LNCaP clone FGC (cell line): ENCODE measurements at regions not wholly inside any gene's neighbourhood (a gene's known extent, or its start where the extent isn't known, plus 50 kb on each side); places are given as distances from the start of the nearest gene placed in this dataset.
A peak's percentile ranks its signal among the peaks of the same experiment; 100 is the strongest.

Source experiments
- DNase-seq: peaks from one replicate; pipeline ENCODE4 v3.0.0-alpha.2; 2011; ENCODE audit warnings: low read depth
- H3K4me3 ChIP-seq: 2 replicates; pipeline ENCODE4 v1.5.1; 2011; ENCODE audit warnings: mild to moderate bottlenecking, low read depth, low read length, control low read depth
- CTCF ChIP-seq: IDR thresholded peaks from 2 replicates; pipeline ENCODE4 v1.5.1; 2012; ENCODE audit warnings: mild to moderate bottlenecking; ENCODE audit not compliant: control insufficient read depth, insufficient read depth; ENCODE audit errors: extremely low read depth

DNA sequence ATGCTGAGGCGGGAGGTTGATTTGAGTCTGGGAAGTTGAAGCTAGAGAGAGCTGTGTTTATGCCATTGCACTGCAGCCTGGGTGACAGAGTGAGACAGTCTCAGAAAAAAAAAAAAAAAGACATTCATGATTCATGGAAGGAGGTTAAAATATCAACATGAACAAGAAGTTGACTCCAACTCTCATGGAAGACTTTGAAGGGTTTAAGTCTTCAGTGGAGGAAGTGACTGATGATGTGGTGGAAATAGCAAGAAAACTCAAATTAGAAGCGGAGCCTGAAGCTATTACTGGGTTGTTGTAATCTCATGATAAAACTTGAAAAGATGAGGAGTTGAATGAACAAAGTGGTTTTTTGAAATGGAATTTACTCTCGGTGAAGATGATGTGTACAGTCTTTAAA, 491.8 kb downstream of the SQOR start:
- H3K4me3 ChIP-seq = no peak overlapping the region
- DNase-seq = no peak
- TF ChIP-seq CTCF = no peak

DNA sequence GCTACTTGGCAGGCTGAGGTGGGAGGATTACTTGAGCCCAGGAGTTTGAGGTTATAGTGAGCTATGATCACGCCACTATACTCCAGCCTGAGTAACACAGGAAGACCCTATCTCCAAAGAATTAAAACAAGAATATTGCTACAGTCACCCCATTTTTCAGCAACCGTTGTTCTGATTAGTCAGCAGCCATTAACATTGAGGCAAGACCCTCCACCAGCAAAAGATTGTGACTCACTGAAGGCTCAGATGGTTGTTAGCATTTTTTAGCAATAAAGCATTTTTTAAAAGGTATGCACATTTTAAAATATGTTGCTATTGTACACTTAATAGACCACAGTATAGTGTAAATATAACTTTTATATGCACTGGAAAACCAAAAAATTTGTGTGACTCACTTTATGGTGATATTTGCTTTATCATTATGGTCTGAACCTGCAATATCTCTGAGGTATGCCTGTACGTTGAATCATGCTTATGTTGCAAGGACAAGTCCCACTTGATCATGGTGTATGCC, 492.6 kb downstream of the SQOR start:
- no peak for DNase-seq
- H3K4me3 ChIP-seq = no peak overlapping the region
- no peak for TF ChIP-seq CTCF

- no peak overlapping the region for H3K4me3 ChIP-seq
- TF ChIP-seq CTCF = no peak
- no peak for DNase-seq
Measured at GRCh38 chr15:46129145-46129544, 494.3 kb downstream of the SQOR start.

- DNase-seq = no peak
- no peak for TF ChIP-seq CTCF
Measured at GRCh38 chr15:46131876-46132275, 497.0 kb downstream of the SQOR start.

GRCh38 chr15:46137443-46137842, 502.6 kb downstream of the SQOR start:
- no peak for TF ChIP-seq CTCF
- DNase-seq = peak; percentile 41
- no peak overlapping the region for H3K4me3 ChIP-seq

More at GRCh38 chr15:46131876-46132275, 497.0 kb downstream of the SQOR start:
- H3K4me3 ChIP-seq = no peak overlapping the region

- no peak for DNase-seq
- no peak for TF ChIP-seq CTCF
- no peak overlapping the region for H3K4me3 ChIP-seq
Measured at GRCh38 chr15:46146002-46146401, 511.2 kb downstream of the SQOR start.

DNA sequence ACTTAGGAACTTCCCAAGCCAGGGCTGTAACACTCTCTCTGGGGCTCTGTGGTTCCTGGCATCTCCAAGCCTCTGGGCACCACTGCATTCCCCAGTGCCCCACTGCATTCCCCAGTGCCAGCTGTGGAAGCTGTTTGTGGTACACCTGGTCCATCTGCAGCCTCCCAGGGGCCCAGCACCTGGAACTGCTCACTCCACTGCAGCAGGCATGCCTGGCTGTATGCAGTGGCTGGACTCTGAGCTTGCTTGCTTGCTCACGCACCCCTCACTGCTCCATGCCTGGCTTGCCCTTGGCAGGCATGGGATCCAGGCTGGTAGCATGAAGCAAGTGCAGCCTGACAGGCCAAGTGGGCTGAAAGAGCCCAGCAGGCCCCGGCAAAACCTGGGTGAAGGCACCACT, 512.1 kb downstream of the SQOR start:
- H3K4me3 ChIP-seq = no peak overlapping the region
- DNase-seq = no peak
- no peak for TF ChIP-seq CTCF
